Spleen (tissue), 7 donors: ENCODE measurements at regions not wholly inside any gene's neighbourhood (a gene's known extent, or its start where the extent isn't known, plus 50 kb on each side); places are given as distances from the start of the nearest gene placed in this dataset.

Experiments used
- POLR2A ChIP-seq, 3 donors: fragments of 450-650 bp; IDR thresholded peaks; one replicate each; pipeline ENCODE4 v1.5.1; 2017; ENCODE audit warnings: antibody characterized with exemption in 3 of 3, mild to moderate bottlenecking in 1 of 3
- TF ChIP-seq, protein P1 (sequence below), 11 experiments: fragments of 200-600 bp in 7 of 11; fragments of 450-650 bp in 4 of 11; sonication (generic) in 4 of 11; IDR thresholded peaks in 8 of 11; conservative IDR thresholded peaks in 3 of 11; 1 replicate in 7 of 11; 2 replicates in 4 of 11; pipeline versions ENCODE4 v1.4.0 to v1.8.0; 2016 to 2021; ENCODE audit warnings: antibody characterized with exemption in 11 of 11, inconsistent platforms in 4 of 11, mild to moderate bottlenecking in 1 of 11
- donor health status: DM: no; HTN: no; CAD: no; lungs with moderate emphysema.
- donor health status: DM: no; HTN: no; CAD: no.
- donor health status: DM: no; HTN: no; CAD: no.

DNA sequence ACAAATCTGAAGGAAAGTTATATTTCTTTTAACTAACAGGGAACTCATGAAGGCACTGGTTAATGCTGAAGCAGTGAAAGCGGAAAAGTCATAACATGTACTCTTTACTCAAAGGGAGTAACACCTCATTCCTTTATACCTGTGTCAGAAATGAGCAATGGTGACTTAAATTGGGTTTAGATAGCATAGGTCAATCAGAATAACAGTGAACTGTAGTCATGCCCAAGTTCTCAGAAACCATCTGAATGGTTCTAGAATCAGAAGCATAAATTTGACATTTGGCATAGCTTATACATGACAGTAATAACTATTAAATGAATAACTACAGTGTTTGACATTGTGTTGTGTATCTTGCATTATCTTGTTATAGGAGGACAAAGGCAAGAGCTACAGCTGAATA is 382.0 kb downstream of the NUF2 start:
- TF ChIP-seq, protein P1, sequence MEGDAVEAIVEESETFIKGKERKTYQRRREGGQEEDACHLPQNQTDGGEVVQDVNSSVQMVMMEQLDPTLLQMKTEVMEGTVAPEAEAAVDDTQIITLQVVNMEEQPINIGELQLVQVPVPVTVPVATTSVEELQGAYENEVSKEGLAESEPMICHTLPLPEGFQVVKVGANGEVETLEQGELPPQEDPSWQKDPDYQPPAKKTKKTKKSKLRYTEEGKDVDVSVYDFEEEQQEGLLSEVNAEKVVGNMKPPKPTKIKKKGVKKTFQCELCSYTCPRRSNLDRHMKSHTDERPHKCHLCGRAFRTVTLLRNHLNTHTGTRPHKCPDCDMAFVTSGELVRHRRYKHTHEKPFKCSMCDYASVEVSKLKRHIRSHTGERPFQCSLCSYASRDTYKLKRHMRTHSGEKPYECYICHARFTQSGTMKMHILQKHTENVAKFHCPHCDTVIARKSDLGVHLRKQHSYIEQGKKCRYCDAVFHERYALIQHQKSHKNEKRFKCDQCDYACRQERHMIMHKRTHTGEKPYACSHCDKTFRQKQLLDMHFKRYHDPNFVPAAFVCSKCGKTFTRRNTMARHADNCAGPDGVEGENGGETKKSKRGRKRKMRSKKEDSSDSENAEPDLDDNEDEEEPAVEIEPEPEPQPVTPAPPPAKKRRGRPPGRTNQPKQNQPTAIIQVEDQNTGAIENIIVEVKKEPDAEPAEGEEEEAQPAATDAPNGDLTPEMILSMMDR (IDR thresholded peaks at IDR 0.05 in 8 of 11, conservative IDR thresholded peaks at IDR 0.05 in 3 of 11), result no peak
- TF ChIP-seq POLR2A (IDR thresholded peaks at IDR 0.05), result no peak
